ENCODE measurements at regions not wholly inside any gene's neighbourhood (a gene's known extent, or its start where the extent isn't known, plus 50 kb on each side); places are given as distances from the start of the nearest gene placed in this dataset.

- dilution Hi-C loops (cut with MboI; ENCODE audit: extremely low pct_ligation_motif_present, low sequenced_read_pairs): no loop called here
- no peak for FAIRE-seq
- H3K27ac ChIP-seq (ENCODE audit: control insufficient read depth, insufficient read depth, low read length): no peak overlapping the region
Observed at GRCh38 chr2:5826979-5827655, 134.9 kb downstream of the SOX11 start.

GRCh38 chr2:5834501-5834900 lies 142.3 kb downstream of the SOX11 start:
- H2AFZ ChIP-seq (ENCODE audit: control insufficient read depth, low read length): no peak overlapping the region
- H3K36me3 ChIP-seq (ENCODE audit: control insufficient read depth in 2 of 2, extremely low read depth in 1 of 2, insufficient read depth in 2 of 2, low read length in 2 of 2): no peaks in the 10 kb centered on the region
- no peaks in the 10 kb centered on the region for H3K4me1 ChIP-seq (ENCODE audit: control insufficient read depth, extremely low read depth, insufficient read depth, low read length)
- H3K27me3 ChIP-seq (ENCODE audit: control insufficient read depth, extremely low read depth, insufficient read depth, low read length): no peaks in the 10 kb centered on the region
- peaks cover 3% of the 10 kb centered on the region for H3K9me3 ChIP-seq (ENCODE audit: control insufficient read depth, low read depth, low read length)
- DNase-seq (ENCODE audit: low read depth, low spot score) (no peak), FAIRE-seq (no peak)
- no peak overlapping the region for H3K27ac ChIP-seq (ENCODE audit: control insufficient read depth, insufficient read depth, low read length)
- no peak overlapping the region for H3K9ac ChIP-seq (ENCODE audit: control insufficient read depth, extremely low read depth, insufficient read depth, low read length)
- H3K79me2 ChIP-seq (ENCODE audit: control insufficient read depth, insufficient read depth, low read length): no peaks in the 10 kb centered on the region
- H3K4me2 ChIP-seq (ENCODE audit: control insufficient read depth, extremely low read depth, insufficient read depth, low read depth, low read length): no peak overlapping the region
- dilution Hi-C loops (cut with MboI; ENCODE audit: extremely low pct_ligation_motif_present, low sequenced_read_pairs): no loop called here
- H4K20me1 ChIP-seq (ENCODE audit: control insufficient read depth, extremely low read depth, insufficient read depth, low read length): no peaks in the 10 kb centered on the region
- no peaks in the 10 kb centered on the region for H3K9me1 ChIP-seq (ENCODE audit: control insufficient read depth, extremely low read depth, insufficient read depth, low read length)
- TF ChIP-seq CTCF (optimal IDR thresholded peaks at IDR 0.05 in 1 of 3, IDR thresholded peaks at IDR 0.05 in 1 of 3, conservative IDR thresholded peaks at IDR 0.05 in 1 of 3; ENCODE audit: extremely low read depth in 1 of 3, insufficient read depth in 2 of 3, low read length in 3 of 3) (no peak), EZH2 (IDR thresholded peaks at IDR 0.05; ENCODE audit: low read length) (no peak)
- H3K4me3 ChIP-seq (ENCODE audit: control insufficient read depth in 2 of 3, extremely low read depth in 1 of 3, insufficient read depth in 2 of 3, low read depth in 1 of 3, low read length in 3 of 3): no peak overlapping the region

More at GRCh38 chr2:5826979-5827655, 134.9 kb downstream of the SOX11 start:
- H3K9ac ChIP-seq (ENCODE audit: control insufficient read depth, extremely low read depth, insufficient read depth, low read length): no peak overlapping the region
- no peaks in the 10 kb centered on the region for H3K27me3 ChIP-seq (ENCODE audit: control insufficient read depth, extremely low read depth, insufficient read depth, low read length)
- H3K79me2 ChIP-seq (ENCODE audit: control insufficient read depth, insufficient read depth, low read length): no peaks in the 10 kb centered on the region
- H3K4me1 ChIP-seq (ENCODE audit: control insufficient read depth, extremely low read depth, insufficient read depth, low read length): no peaks in the 10 kb centered on the region
- H3K4me3 ChIP-seq (ENCODE audit: control insufficient read depth in 2 of 3, extremely low read depth in 1 of 3, insufficient read depth in 2 of 3, low read depth in 1 of 3, low read length in 3 of 3): no peak overlapping the region
- no peak overlapping the region for H3K4me2 ChIP-seq (ENCODE audit: control insufficient read depth, extremely low read depth, insufficient read depth, low read depth, low read length)
- peaks cover 2% of the 10 kb centered on the region for H3K9me3 ChIP-seq (ENCODE audit: control insufficient read depth, low read depth, low read length)
- no peaks in the 10 kb centered on the region for H3K36me3 ChIP-seq (ENCODE audit: control insufficient read depth in 2 of 2, extremely low read depth in 1 of 2, insufficient read depth in 2 of 2, low read length in 2 of 2)
- no peak for DNase-seq (ENCODE audit: low read depth, low spot score)
- H4K20me1 ChIP-seq (ENCODE audit: control insufficient read depth, extremely low read depth, insufficient read depth, low read length): no peaks in the 10 kb centered on the region
- no peak overlapping the region for H2AFZ ChIP-seq (ENCODE audit: control insufficient read depth, low read length)
- TF ChIP-seq CTCF (optimal IDR thresholded peaks at IDR 0.05 in 1 of 3, IDR thresholded peaks at IDR 0.05 in 1 of 3, conservative IDR thresholded peaks at IDR 0.05 in 1 of 3; ENCODE audit: extremely low read depth in 1 of 3, insufficient read depth in 2 of 3, low read length in 3 of 3) (no peak), EZH2 (IDR thresholded peaks at IDR 0.05; ENCODE audit: low read length) (no peak)
- no peaks in the 10 kb centered on the region for H3K9me1 ChIP-seq (ENCODE audit: control insufficient read depth, extremely low read depth, insufficient read depth, low read length)
